Large intestine (tissue), 3 donors: ENCODE measurements at regions not wholly inside any gene's neighbourhood (a gene's known extent, or its start where the extent isn't known, plus 50 kb on each side); places are given as distances from the start of the nearest gene placed in this dataset.

ENCODE experiments used
- DNase-seq, 2 donors: peaks; one replicate each; pipeline versions ENCODE4 v3.0.0 to v3.0.0-alpha.2; 2013
- H3K27ac ChIP-seq: one replicate; pipeline ENCODE4 v1.5.1; 2013; ENCODE audit warnings: low read length
- H3K27me3 ChIP-seq: 2 replicates; pipeline ENCODE4 v1.6.1; 2013; ENCODE audit warnings: low read length; ENCODE audit not compliant: control insufficient read depth, insufficient read depth
- H3K36me3 ChIP-seq: 2 replicates; pipeline ENCODE4 v1.6.1; 2013; ENCODE audit warnings: low read length; ENCODE audit not compliant: control insufficient read depth, insufficient read depth
- H3K4me1 ChIP-seq: one replicate; pipeline ENCODE4 v1.6.1; 2013; ENCODE audit warnings: low read length; ENCODE audit not compliant: control insufficient read depth, insufficient read depth
- H3K4me3 ChIP-seq: one replicate; pipeline ENCODE4 v1.5.1; 2013; ENCODE audit warnings: low read length
- H3K9me3 ChIP-seq: one replicate; pipeline ENCODE4 v1.6.1; 2013; ENCODE audit warnings: mild to moderate bottlenecking, low read depth, low read length, moderate library complexity; ENCODE audit not compliant: control insufficient read depth
- WGBS: methylation state at CpG from one replicate; pipeline ENCODE4 v1.1.5; 2013; ENCODE audit warnings: low lambda C conversion rate; ENCODE audit not compliant: insufficient coverage; 5-methylcytosine and 5-hydroxymethylcytosine counted together

DNA sequence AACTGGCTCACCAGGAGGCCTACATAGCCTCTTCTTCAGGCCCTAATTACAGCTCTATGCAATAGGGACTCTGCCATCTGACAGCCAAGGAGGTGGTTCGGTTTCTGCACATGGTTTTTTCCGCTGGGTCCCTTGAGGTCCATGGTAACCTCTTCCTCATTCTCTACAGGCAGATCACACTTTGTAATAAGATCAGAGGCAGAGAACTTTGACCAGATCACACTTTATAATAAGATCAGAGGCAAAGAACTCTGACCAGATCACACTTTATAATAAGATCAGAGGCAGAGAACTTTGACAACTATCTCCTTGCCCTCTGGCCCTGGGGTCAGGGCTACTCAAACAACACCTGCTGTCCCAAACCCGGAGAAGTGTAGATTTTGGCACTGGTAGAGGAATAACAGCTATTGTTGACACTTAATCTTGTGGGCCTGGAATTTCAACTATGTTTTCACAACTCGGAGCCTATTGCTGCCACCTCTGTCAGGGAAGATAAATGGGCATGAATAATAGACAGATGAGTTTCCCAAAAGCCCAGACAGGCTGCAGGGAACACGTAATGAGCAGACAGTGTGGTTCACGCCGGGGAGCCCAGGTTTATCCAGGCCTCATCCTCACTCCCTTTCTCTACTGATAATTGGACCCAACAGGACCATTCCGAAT lies 246.1 kb downstream of the UQCRFS1 start:
- H3K4me3 ChIP-seq, result no peak overlapping the region
- H3K27me3 ChIP-seq, result no peaks in the 10 kb centered on the region
- H3K4me1 ChIP-seq, result no peaks in the 10 kb centered on the region
- no peaks in the 10 kb centered on the region for H3K36me3 ChIP-seq
- DNase-seq, result no peak
- H3K27ac ChIP-seq, result no peak overlapping the region
- no peaks in the 10 kb centered on the region for H3K9me3 ChIP-seq
- WGBS, result no CpG with 5 or more reads among the region's 8 CpGs

DNA sequence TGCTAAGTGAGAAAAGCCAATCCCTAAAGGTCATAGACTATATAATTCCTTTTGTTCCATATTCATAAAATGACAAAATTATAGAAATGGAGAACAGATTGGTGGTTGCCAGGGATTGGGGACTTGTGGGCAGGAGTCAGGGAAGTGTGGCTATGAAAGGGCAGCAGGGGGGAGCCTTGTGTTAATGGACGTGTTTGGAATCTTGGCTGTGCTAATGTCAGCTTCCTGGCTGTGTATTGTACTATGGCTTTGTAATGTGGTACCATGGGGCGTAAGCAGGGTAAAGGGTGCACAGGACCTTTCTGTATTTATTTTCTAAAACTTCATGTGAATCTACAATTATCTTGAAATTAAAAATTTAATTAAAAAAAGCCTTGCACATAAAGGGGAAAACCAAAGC lies 248.5 kb downstream of the UQCRFS1 start:
- Histone ChIP-seq H3K9me3 (no peaks in the 10 kb centered on the region), H3K4me1 (no peaks in the 10 kb centered on the region), H3K27ac (no peak overlapping the region), H3K4me3 (no peak overlapping the region), H3K27me3 (no peaks in the 10 kb centered on the region), H3K36me3 (no peaks in the 10 kb centered on the region)
- WGBS, result no CpG with 5 or more reads among the region's 2 CpGs
- no peak for DNase-seq

DNA sequence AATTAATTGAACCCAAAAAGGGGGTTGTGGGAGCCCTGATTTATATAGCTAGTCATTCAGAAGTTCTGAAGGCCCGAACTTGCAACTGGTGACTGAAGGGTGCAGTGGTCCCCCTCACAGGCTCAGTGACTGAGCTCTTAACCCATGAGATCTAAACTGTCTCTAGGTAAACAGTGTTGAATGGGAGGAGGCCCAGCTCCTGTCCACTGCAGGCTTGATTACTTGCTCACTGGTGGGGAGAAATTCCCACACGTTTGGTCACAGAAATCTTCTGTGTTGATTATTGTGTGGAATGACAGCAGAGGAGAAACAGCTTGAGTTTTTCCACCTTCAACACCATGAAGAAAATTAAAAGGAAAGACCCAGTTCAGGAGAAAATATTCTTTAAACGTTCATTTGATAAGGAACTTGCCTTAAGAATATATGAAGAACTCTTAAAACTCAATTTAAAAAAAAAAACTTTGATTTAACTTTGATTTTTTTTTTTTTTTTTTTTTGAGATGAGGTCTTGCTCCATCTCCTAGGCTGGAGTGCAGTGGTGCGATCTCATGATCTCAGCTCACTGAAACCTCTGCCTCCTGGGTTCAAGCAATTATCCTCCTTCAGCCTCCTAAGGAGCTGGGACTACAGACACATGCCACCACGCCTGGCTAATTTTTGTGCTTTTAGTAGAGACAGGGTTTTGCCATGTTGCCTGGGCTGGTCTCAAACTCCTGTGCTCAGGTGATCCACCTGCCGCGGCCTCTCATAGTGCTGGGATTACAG lies 249.3 kb downstream of the UQCRFS1 start:
- H3K4me1 ChIP-seq, result no peaks in the 10 kb centered on the region
- H3K9me3 ChIP-seq, result no peaks in the 10 kb centered on the region
- no peaks in the 10 kb centered on the region for H3K36me3 ChIP-seq
- 95% methylated on average over 2 of the region's 7 CpGs for WGBS
- H3K27me3 ChIP-seq, result no peaks in the 10 kb centered on the region
- DNase-seq, result no peak
- H3K27ac ChIP-seq, result no peak overlapping the region
- no peak overlapping the region for H3K4me3 ChIP-seq

DNA sequence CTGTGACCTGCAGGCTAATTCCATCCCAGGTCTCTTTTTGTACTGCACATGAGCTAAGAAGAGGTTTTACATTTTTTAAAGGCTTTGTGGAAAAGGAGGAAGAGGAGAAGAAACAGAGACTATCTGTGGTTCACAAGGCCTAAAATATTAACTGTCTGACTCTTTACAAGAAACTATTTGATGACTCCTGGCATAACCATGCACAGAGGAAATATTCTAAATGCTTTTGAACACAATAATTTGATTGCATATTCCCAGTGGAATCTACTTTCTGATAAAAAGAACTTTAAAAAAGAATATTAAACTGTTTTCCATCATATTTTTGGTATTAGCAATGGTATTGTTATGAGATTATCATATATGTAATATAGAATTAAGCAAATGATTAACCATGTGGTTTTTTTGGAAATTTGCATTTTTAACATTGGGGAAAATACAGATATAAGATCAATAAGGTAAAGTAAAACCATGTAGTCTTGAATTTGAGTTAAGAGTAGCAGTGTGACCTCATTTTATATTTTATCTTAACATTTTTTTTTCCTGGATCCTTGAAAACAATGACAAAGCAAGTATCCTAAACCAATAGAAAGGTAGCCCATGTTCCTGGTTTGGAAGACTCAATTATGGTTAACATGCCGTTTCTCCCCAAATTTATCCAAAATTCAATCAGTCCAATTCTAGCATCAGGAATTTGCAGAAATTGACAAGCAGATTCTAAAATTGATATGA lies 251.0 kb downstream of the UQCRFS1 start:
- no peaks in the 10 kb centered on the region for H3K9me3 ChIP-seq
- no peaks in the 10 kb centered on the region for H3K27me3 ChIP-seq
- no CpG with 5 or more reads among the region's 1 CpG for WGBS
- no peaks in the 10 kb centered on the region for H3K36me3 ChIP-seq
- H3K4me3 ChIP-seq, result no peak overlapping the region
- no peak for DNase-seq
- H3K27ac ChIP-seq, result no peak overlapping the region
- no peaks in the 10 kb centered on the region for H3K4me1 ChIP-seq

DNA sequence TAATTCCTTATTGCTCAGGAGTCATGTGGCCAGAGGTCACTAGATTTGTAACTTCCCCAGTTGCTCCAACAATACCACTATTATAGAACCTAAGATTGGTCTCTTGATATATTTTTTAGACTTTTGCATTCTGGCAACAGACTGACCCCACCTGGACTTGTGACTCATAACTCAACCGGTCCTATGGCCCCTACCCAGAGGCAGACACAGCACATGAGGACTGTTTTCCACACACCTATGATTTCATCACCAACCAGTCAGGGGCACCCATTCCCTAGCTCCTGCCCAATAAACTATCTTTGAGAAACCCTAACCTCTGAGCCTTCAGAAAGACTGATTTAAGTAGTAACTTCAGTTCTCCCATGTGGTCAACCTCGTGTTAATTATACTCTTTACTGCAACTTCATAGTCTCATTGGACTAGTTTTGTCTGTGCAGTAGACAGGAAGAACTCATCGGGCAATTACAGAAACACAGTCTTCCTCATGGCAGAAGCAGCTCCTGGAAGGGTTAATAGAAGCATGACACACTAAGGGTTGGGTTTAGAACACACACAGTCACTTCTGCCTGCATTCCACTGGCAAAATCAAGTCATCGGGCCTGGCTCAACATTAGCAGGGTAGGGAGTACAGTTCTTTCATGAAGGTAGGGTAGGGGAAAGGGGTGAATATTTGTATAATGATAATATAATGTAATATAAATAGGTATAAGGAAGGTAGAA lies 251.8 kb downstream of the UQCRFS1 start:
- no CpG with 5 or more reads among the region's 4 CpGs for WGBS
- no peaks in the 10 kb centered on the region for H3K36me3 ChIP-seq
- no peaks in the 10 kb centered on the region for H3K4me1 ChIP-seq
- no peaks in the 10 kb centered on the region for H3K27me3 ChIP-seq
- H3K4me3 ChIP-seq, result no peak overlapping the region
- H3K27ac ChIP-seq, result no peak overlapping the region
- H3K9me3 ChIP-seq, result no peaks in the 10 kb centered on the region
- DNase-seq, result no peak

DNA sequence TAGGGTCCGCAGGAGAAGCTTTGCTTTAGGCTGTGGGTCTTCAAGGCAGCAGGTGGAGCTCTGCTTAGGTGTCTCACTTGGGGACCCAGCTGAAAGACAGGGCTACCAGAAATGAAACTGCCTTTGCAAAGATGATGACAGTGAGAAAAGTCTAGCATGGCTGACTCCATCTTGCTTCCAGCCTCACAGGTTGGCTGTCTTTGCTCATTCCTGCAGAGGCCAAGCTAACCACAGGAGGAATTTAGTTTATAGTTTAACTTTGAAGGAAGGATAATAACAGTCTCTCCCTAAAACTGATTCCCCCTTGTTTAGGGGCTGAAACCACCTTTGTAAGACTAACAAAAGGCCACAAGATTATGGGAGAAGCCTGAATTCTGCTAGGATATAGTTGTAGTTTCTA lies 252.4 kb downstream of the UQCRFS1 start:
- Histone ChIP-seq H3K4me1 (no peaks in the 10 kb centered on the region), H3K36me3 (no peaks in the 10 kb centered on the region), H3K27ac (no peak overlapping the region), H3K27me3 (no peaks in the 10 kb centered on the region), H3K9me3 (no peaks in the 10 kb centered on the region), H3K4me3 (no peak overlapping the region)
- no peak for DNase-seq
- no CpG with 5 or more reads among the region's 1 CpG for WGBS

DNA sequence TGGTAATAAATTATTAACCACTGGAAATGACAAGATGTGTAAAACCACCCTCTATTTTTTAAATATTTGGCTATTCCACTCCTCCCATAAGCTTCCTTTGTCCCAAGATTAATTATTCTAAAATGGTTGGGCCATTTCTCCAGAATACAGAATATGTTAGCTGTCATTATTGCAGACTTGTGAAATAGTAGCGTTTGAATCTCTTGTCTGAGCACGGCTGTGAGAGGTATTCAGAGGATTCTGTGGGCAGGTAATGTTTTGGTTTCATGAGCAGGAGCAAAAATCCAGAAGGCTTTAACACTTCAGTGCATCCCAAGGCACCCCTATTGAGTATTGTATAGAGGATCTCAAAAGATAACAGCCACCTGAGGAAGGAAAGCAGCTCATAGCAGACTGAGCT lies 256.0 kb downstream of the UQCRFS1 start:
- no peak overlapping the region for H3K27ac ChIP-seq
- no peaks in the 10 kb centered on the region for H3K36me3 ChIP-seq
- no peak overlapping the region for H3K4me3 ChIP-seq
- no peaks in the 10 kb centered on the region for H3K9me3 ChIP-seq
- WGBS, result no CpG with 5 or more reads among the region's 2 CpGs
- H3K4me1 ChIP-seq, result no peaks in the 10 kb centered on the region
- H3K27me3 ChIP-seq, result no peaks in the 10 kb centered on the region
- no peak for DNase-seq

DNA sequence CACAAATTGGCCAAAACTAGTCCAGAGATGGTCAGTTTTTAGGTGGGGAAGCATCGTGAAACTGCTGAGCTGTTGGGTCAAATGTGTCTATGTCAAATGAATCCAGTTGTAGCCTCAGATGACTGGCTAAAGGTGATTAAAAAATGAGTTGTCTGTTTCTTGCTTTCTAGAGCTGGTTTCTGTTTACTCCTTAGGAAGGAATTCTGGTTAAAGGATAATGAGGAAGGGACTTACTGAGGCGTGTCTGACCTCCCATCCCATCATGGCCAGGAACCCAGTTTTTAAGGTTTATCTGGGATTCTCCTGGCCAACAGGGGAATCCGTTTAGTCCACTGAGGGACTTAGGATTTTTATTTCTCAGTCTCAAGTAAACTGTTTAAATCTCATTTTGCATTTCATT lies 256.5 kb downstream of the UQCRFS1 start:
- no peak overlapping the region for H3K4me3 ChIP-seq
- WGBS, result 30% methylated on average over 1 of the region's 3 CpGs
- H3K4me1 ChIP-seq, result no peaks in the 10 kb centered on the region
- H3K27ac ChIP-seq, result no peak overlapping the region
- DNase-seq, result no peak
- H3K27me3 ChIP-seq, result no peaks in the 10 kb centered on the region
- no peaks in the 10 kb centered on the region for H3K36me3 ChIP-seq
- H3K9me3 ChIP-seq, result no peaks in the 10 kb centered on the region

DNA sequence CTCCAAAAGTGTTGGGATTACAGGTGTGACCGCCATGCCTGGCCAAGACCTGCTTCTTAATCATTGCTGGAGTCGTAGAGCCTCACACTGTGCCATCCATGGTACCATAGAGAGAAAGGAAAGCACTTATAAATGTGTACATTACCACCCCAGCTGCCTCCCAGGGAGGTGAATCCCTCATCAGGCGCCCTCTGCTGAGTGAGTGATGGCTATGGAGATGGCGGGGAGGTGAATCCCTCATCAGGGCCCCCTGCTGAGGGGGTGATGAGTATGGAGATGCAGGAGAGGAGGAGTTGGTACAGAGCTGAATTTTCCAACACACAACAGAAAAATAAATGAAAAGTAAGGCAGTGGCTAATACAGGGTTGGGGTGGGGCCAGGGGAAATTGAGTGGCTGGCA lies 263.4 kb downstream of the UQCRFS1 start:
- H3K9me3 ChIP-seq, result no peaks in the 10 kb centered on the region
- no peak for DNase-seq
- no peak overlapping the region for H3K4me3 ChIP-seq
- H3K36me3 ChIP-seq, result no peaks in the 10 kb centered on the region
- no peak overlapping the region for H3K27ac ChIP-seq
- no peaks in the 10 kb centered on the region for H3K4me1 ChIP-seq
- H3K27me3 ChIP-seq, result no peaks in the 10 kb centered on the region
- 60% methylated on average over 1 of the region's 4 CpGs for WGBS

DNA sequence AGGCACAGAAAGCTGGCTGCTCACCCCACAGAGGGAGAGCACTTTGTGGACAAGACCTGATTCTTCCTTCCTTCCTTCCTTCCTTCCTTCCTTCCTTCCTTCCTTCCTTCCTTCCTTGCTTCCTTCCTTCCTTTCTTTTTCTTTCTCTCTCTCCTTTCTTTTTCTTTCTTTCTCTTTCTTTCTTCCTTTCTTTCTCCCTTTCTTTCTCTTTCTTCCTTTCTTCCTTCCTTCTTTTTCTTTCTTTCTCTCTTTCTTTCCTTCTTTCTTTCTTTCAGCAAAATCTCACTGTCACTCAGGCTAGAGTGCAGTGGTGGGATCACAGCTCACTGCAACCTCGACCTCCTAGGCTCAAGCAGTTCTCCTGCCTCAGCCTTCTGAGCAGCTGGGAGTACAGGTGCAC lies 263.9 kb downstream of the UQCRFS1 start:
- no peak for DNase-seq
- no peaks in the 10 kb centered on the region for H3K36me3 ChIP-seq
- no peaks in the 10 kb centered on the region for H3K27me3 ChIP-seq
- H3K4me1 ChIP-seq, result no peaks in the 10 kb centered on the region
- WGBS, result no CpG with 5 or more reads among the region's 1 CpG
- no peaks in the 10 kb centered on the region for H3K9me3 ChIP-seq
- H3K4me3 ChIP-seq, result no peak overlapping the region
- no peak overlapping the region for H3K27ac ChIP-seq
